PC-9 (cell line): ENCODE measurements at regions not wholly inside any gene's neighbourhood (a gene's known extent, or its start where the extent isn't known, plus 50 kb on each side); places are given as distances from the start of the nearest gene placed in this dataset.

ENCODE experiments used
- CTCF ChIP-seq: fragments of 200-600 bp; sonication (generic); conservative IDR thresholded peaks from 2 replicates; pipeline ENCODE4 v1.6.1; 2017; ENCODE audit warnings: mixed run types, antibody characterized with exemption, mild to moderate bottlenecking, moderate library complexity
- EZH2 ChIP-seq: fragments of 200-600 bp; sonication (generic); IDR thresholded peaks from 2 replicates; pipeline ENCODE4 v1.8.0; 2017; ENCODE audit warnings: antibody characterized with exemption, low read depth

GRCh38 chr9:89804766-89805531 lies 200.1 kb downstream of the GADD45G start:
- TF ChIP-seq EZH2 (no peak), CTCF (no peak)
